GM18498 (cell line): ENCODE measurements at regions not wholly inside any gene's neighbourhood (a gene's known extent, or its start where the extent isn't known, plus 50 kb on each side); places are given as distances from the start of the nearest gene placed in this dataset.
"Not testable (repeated sequence)": the region's sequence is repeated elsewhere in the genome, so short reads cannot be mapped to it uniquely, and the experiment has no call there.

Experiments used
- ATAC-seq: cut with Tn5 transposase; IDR thresholded peaks from one replicate; pipeline ENCODE4 v1.9.1; 2021; ENCODE audit warnings: mild to moderate bottlenecking, moderate library complexity; ENCODE audit not compliant: unreplicated experiment

DNA sequence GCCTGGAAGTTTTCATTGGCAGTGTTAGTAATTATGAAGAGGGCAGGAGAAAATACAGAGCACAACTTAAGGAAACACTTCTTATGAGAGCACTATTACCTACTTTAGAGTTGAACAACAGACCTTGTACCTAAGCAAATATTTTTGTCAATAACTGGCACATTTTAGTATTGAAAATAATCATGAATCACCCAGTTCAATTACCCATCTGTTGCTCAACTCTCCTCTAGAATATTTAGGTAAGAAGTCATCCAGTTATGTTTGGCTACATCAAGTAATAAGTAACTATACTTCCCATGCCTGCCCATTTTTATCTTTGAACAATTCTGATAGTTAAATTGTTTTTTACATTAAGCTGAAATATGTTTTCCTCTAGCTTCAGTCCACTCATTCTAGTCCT, 893.4 kb downstream of the DIAPH3 start:
- no peak for ATAC-seq

GRCh38 chr13:59274958-59275727, 888.6 kb downstream of the DIAPH3 start:
- peak; percentile 81 for ATAC-seq

DNA sequence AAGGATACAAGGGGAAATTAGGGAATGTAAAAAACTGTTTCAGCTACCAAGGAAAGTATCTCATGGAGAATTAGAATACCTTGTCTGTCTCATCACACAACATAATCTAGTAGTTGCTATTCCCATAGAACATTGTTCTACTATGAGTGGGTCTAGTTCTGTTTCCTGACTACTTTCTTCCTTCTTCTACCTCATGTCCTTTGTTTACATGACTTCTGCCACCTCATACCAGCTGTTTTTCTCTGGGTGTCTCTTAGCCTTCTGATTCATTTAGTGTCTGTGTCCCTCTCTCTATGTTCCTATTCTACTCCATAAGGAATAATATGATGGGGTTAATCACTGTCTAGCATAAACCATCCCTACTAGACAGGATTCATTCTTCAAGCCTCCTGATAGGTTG, 887.3 kb downstream of the DIAPH3 start:
- no peak for ATAC-seq

GRCh38 chr13:59277106-59277505, 886.6 kb downstream of the DIAPH3 start:
- no peak for ATAC-seq

GRCh38 chr13:59279028-59279427, 884.7 kb downstream of the DIAPH3 start:
- ATAC-seq: no peak

DNA sequence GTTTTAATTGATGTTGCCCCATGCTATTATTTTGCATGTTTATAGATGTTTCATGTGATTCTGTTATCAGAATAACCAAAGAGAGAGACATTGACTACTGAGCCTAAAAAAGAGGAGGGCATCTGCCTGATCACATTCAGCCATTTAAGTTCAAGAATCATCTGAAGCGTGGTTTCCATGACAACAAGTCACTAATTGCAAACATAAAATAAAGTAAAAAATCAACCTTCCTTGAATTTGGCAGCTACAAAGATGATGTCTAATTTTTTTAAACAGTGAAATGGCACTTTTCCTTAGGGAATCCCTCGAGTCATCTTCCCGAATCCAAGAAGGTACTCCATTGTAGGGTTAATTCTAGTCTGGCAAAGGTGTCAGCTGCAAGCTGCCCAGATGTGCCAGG, 884.2 kb downstream of the DIAPH3 start:
- ATAC-seq: no peak

- ATAC-seq: no peak
Observed at GRCh38 chr13:59280297-59280696, 883.4 kb downstream of the DIAPH3 start.

- ATAC-seq: no peak
Observed at GRCh38 chr13:59281453-59281852, 882.3 kb downstream of the DIAPH3 start.

DNA sequence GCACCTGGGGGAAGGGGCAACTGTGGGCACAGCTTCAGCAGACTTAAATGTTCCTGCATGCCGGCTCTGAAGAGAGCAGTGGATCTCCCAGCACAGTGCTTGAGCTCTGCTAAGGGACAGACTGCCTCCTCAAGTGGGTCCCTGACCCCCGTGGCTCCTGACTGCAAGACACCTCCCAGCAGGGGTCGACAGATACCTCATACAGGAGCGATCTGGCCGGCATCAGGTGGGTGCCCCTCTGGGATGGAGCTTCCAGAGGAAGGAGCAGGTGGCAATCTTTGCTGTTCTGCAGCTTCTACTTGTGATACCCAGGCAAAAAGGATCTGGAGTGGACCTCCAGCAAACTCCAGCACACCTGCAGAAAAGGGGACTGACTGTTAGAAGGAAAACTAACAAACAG, 871.5 kb downstream of the DIAPH3 start:
- not testable (repeated sequence) for ATAC-seq

DNA sequence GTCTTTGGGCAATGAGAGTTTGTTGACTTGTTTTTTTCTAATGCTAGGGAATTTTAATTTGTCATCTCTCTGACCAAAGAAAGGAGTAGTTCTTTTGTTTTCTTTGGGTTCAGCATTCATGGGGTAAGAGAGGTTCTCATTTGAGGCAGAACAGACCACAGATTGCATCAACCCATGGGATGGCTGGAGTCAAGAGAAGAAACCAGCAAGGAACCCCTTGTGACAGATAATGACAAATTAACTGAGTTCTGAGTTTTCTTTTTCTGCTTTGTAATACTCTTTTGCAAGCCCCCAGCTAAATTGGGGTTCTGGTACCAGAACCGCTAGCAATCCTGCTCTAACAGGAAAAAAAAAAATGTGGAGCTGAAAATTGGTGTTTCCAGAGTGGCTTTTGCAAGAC, 864.1 kb downstream of the DIAPH3 start:
- no peak for ATAC-seq

DNA sequence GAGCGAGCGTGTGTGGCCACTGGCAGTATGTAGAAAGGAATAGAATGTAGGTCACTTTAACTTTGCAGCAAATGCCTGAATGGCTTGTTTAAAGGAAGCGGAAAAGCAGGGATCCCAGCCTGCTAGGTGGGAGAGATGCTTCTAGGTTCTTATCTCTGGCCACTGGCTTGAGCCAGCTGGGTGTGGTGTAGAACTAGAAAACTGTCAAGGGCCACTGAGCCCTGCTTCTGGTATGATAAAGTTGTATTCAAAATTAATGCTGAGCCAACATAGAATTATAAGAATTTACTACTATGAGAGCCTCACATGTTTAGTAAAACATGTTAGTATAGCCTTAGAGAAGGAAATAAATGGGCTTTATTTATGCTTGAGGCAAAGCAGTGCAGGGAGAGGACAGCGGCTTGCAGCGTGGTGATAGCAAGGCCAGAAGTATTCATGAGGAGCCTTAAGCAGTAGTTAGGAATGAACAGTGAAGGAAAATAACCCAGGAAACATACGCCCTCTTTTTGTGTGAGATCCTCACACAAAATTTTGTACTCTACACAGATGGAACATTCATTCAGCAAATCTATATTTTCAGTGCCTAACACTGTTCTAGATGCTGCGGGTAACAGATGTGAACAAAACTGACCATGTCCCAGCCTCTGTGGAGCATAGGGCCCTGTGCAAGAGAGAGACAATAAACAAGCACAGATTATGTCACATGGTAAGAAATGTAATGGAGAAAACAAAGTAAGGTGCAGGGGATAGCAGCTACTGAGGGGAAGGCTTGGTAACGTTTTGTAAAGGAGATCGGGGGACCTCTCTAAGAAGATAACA, 863.2 kb downstream of the DIAPH3 start:
- ATAC-seq: no peak

DNA sequence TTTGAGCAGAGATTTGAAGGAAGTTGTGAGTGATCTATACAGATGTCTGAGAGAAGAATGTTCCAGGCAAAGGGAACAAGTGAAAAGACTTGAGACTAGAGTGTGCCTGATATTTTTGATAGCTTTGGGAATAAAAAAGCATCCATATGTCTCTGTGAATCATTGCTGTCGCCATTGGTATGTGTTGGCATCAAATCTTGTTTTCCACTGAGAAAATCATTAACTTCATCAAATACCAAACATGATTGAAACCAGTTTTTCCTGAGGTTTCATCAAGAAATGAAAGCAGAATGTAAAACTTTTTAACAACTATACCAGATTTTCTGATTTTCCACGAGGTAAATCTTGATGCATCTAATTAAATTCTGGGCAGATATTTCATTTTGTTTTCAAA, 862.6 kb downstream of the DIAPH3 start:
- no peak for ATAC-seq

- no peak for ATAC-seq
Observed at GRCh38 chr13:59303433-59303832, 860.3 kb downstream of the DIAPH3 start.

DNA sequence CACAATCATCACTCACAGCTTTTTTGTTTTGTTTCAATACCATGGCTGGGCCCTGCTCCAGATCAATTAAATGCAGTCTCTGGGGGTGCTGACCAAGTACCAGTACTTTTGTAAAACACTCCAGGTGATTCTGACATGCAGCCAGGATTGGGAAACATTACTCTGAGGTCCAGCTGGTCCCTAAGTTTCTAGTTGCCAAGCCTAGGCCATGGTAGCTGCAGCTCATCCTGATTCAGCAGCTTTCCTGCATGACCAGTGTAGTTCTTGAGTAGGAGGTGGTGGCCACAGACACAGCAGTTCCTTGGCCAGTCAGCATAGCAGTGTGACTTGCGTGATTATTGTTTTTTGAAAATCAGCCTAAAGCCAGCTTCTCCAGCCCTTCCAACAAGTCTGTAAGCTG, 859.1 kb downstream of the DIAPH3 start:
- ATAC-seq: no peak

DNA sequence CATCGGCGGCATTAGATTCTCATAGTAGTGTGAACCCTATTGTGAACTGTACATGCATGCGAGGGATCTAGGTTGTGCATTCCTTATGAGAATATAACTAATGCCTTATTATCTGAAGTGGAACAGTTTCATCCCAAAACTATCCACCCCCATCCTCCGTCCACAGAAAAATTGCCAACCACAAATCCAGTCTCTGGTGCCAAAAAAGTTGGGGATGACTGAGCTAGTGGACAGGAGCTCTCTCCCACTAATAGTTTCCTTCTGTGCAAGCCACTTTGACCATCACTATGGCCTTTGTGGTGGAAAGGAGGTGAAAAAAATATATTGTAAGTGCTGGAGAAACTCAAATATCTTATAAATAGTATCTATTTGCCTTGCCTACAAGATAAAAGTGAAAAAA, 857.8 kb downstream of the DIAPH3 start:
- ATAC-seq: no peak

GRCh38 chr13:59312776-59313175, 851.0 kb downstream of the DIAPH3 start:
- ATAC-seq: no peak

- peak; percentile 71 for ATAC-seq
Observed at GRCh38 chr13:59318320-59318930, 845.3 kb downstream of the DIAPH3 start.

DNA sequence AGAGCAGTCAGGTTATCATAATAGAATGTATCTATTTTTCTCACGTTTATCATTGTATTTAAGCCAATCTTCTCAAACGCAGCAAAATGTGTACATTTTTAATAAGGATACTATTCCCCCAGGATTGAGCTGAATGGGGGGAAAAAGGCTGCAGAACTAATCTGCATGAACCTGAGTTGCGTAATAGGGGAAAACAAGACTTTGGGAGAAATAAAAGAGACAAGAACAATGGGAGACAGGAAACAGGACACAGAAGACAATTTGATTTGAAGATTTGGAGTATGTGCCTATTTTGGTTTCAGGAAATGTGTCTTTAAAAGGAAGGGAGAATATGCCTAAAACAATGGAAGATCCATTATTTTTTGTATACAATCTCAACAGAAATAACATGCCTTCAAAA, 844.5 kb downstream of the DIAPH3 start:
- no peak for ATAC-seq

- no peak for ATAC-seq
Observed at GRCh38 chr13:59320021-59320420, 843.7 kb downstream of the DIAPH3 start.

DNA sequence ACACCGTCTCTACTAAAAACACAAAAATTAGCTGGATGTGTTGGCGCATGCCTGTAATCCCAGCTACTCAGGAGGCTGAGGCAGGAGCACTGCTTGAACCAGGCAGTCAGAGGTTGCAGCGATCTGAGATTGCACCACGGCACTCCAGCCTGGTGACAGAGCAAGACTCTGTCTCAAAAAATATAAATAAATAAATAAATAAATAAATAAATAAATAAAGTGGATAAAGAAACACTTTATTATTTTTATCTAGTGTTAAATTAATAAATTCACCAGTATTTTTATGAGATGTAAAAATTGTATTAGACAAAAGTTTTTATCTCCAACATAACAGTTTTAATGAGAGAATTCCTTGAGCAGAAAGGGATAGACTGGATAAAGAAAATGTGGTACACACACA, 839.3 kb downstream of the DIAPH3 start:
- not testable (repeated sequence) for ATAC-seq

DNA sequence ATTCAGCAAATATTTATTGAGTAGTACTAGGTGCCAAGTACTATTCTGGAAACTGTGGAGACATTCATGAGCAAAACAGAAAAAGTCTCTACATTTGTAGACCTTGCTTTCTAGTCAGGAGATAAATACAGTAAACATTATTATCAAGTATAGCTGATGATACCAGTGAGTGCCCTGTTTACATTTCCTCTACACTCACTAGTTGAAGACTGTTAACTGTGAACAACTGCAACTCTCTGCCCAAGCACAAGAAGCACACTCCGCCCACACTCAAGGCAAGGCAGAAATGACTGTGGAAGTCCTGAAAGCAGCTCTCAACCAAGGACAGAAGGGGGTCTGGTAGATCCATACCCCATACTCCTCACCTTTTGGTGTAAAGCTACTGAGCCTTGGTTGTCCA, 837.0 kb downstream of the DIAPH3 start:
- no peak for ATAC-seq

- no peak for ATAC-seq
Observed at GRCh38 chr13:59330764-59331163, 833.0 kb downstream of the DIAPH3 start.
